ENCODE measurements at regions not wholly inside any gene's neighbourhood (a gene's known extent, or its start where the extent isn't known, plus 50 kb on each side); places are given as distances from the start of the nearest gene placed in this dataset.

- TF ChIP-seq HES2 (IDR thresholded peaks at IDR 0.05) (no peak), RNF2 (IDR thresholded peaks at IDR 0.05; ENCODE audit: borderline replicate concordance, low read depth) (no peak), FOSL2 (IDR thresholded peaks at IDR 0.05) (no peak), FOSL2 (CRISPR knock-in tag; IDR thresholded peaks at IDR 0.05) (no peak), NFE2L2 (conservative IDR thresholded peaks at IDR 0.05; ENCODE audit: low read length) (no peak), BHLHE40 (IDR thresholded peaks at IDR 0.05; ENCODE audit: low read depth, low read length) (no peak)
- TF ChIP-seq, protein P1, sequence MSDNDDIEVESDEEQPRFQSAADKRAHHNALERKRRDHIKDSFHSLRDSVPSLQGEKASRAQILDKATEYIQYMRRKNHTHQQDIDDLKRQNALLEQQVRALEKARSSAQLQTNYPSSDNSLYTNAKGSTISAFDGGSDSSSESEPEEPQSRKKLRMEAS (IDR thresholded peaks at IDR 0.05): no peak
These were observed 113.7 kb downstream of the RDH14 start (continued) for GRCh38 chr2:18446715-18447114.

GRCh38 chr2:18445433-18446320, 114.8 kb downstream of the RDH14 start:
- Histone ChIP-seq H3K9me3 (no peaks in the 10 kb centered on the region), H3K4me1 (no peaks in the 10 kb centered on the region), H3K4me3 (no peak overlapping the region), H3K4me2 (no peak overlapping the region), H3K27ac (no peak overlapping the region)
- TF ChIP-seq USF2 (IDR thresholded peaks at IDR 0.05): no peak
- TF ChIP-seq HEYL (CRISPR knock-in tag; IDR thresholded peaks at IDR 0.05): no peak
- no peak for TF ChIP-seq POLR2AphosphoS2 (conservative IDR thresholded peaks at IDR 0.05; ENCODE audit: low read length)
- TF ChIP-seq CHD2 (IDR thresholded peaks at IDR 0.05; ENCODE audit: low read length, partially characterized antibody): no peak
- TF ChIP-seq KDM5A (IDR thresholded peaks at IDR 0.05): no peak
- TF ChIP-seq RNF2 (IDR thresholded peaks at IDR 0.05; ENCODE audit: borderline replicate concordance, low read depth): no peak
- TF ChIP-seq ZSCAN20 (CRISPR knock-in tag; IDR thresholded peaks at IDR 0.05): no peak
- TF ChIP-seq MAFK (IDR thresholded peaks at IDR 0.05; ENCODE audit: partially characterized antibody): no peak
- TF ChIP-seq GATA3 (IDR thresholded peaks at IDR 0.05; ENCODE audit: borderline replicate concordance): no peak
- TF ChIP-seq CHD4 (IDR thresholded peaks at IDR 0.05; ENCODE audit: borderline replicate concordance): no peak
- no peak for TF ChIP-seq REST (IDR thresholded peaks at IDR 0.05)
- TF ChIP-seq MYC (IDR thresholded peaks at IDR 0.05; ENCODE audit: borderline replicate concordance, low read length): no peak
- no peak for TF ChIP-seq JUNB (IDR thresholded peaks at IDR 0.05)
- TF ChIP-seq ELK1 (IDR thresholded peaks at IDR 0.05; ENCODE audit: low read depth, low read length): no peak
- no peak for TF ChIP-seq TP53 (CRISPR knock-in tag; IDR thresholded peaks at IDR 0.05)
- TF ChIP-seq RFX5 (IDR thresholded peaks at IDR 0.05): no peak
- TF ChIP-seq HOXB13 (CRISPR knock-in tag; IDR thresholded peaks at IDR 0.05; ENCODE audit: low read depth): no peak
- ATAC-seq (no peak), FAIRE-seq (no peak), DNase-seq (ENCODE audit: low read depth in 1 of 2, low spot score in 1 of 2) (no peak)
- ChIA-PET POLR2A (no interaction called here), CTCF (interaction anchor here (1.2 to 2.1 kb wide), 3 partner anchors 9 to 306 kb away, joined by 3 to 8 read pairs (median 3); no protein-coding TSS in a partner anchor)
- 26% methylated on average over 7 of the region's 7 CpGs for WGBS (ENCODE audit: missing lambda C conversion rate)
